ENCODE measurements at regions not wholly inside any gene's neighbourhood (a gene's known extent, or its start where the extent isn't known, plus 50 kb on each side); places are given as distances from the start of the nearest gene placed in this dataset.

DNA sequence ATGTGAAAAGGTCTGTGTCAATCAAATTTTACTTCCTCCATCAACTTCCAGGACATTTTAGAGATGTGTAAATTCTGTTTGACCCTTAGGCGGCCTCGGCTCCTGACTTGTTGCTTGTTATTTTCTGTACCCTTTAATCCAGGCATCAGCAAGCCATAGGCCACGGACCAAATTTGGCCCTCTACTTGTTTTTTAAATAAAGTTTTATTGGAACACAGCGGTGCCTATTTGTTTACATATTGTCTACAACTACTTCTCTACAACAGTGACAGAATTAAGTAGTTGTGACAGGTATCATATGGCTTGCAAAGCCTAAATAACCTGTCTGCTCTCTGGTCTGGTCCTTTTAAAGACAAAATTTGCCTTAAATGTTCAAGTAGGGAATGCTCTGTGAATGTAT, 132.1 kb downstream of the AACS start:
- TF ChIP-seq, protein P1, sequence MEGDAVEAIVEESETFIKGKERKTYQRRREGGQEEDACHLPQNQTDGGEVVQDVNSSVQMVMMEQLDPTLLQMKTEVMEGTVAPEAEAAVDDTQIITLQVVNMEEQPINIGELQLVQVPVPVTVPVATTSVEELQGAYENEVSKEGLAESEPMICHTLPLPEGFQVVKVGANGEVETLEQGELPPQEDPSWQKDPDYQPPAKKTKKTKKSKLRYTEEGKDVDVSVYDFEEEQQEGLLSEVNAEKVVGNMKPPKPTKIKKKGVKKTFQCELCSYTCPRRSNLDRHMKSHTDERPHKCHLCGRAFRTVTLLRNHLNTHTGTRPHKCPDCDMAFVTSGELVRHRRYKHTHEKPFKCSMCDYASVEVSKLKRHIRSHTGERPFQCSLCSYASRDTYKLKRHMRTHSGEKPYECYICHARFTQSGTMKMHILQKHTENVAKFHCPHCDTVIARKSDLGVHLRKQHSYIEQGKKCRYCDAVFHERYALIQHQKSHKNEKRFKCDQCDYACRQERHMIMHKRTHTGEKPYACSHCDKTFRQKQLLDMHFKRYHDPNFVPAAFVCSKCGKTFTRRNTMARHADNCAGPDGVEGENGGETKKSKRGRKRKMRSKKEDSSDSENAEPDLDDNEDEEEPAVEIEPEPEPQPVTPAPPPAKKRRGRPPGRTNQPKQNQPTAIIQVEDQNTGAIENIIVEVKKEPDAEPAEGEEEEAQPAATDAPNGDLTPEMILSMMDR (IDR thresholded peaks at IDR 0.05): no peak
- TF ChIP-seq POLR2A (IDR thresholded peaks at IDR 0.05): no peak
